HG03103 (cell line): ENCODE measurements at regions not wholly inside any gene's neighbourhood (a gene's known extent, or its start where the extent isn't known, plus 50 kb on each side); places are given as distances from the start of the nearest gene placed in this dataset.
A peak's percentile ranks its signal among the peaks of the same experiment; 100 is the strongest.
"Not testable (repeated sequence)": the region's sequence is repeated elsewhere in the genome, so short reads cannot be mapped to it uniquely, and the experiment has no call there.

ENCODE experiments used
- ATAC-seq: cut with Tn5 transposase; IDR thresholded peaks from one replicate; pipeline ENCODE4 v1.9.1; 2021; ENCODE audit warnings: low read depth; ENCODE audit not compliant: unreplicated experiment

DNA sequence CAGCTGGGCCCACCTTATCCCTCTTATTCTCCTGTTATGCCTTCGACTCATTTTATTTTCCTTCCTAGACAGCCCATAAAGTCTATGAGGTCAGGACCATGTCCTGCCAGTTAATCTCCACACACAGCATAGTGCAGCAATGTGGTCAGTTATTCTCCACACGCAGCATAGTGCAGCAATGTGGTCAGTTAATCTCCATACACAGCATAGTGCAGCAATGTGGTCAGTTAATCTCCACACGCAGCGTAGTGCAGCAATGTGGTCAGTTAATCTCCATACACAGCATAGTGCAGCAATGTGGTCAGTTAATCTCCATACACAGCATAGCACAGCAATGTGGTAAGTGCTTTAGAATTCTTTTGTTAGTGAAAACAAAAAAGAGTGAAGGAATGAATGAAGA, 77.8 kb downstream of the TEX36 start:
- ATAC-seq: no peak

DNA sequence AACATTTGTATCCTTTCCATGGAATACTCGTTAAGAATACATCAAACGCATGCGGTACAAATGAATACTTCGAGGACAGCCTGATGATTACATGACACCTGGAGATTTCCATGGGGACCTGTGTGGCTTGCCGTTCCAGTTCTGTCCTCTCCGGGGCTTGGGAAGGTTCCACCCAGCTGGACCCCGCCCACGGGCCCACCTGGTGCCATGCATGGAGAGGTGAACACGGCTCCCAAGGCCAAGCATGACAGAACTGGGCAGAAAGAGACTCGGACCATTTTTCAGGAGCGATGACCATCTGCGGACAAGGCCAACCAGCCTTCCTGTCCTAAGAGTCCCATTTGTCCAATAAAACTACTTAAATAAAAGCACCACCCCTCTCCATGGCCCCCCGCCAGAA, 80.1 kb downstream of the TEX36 start:
- no peak for ATAC-seq

DNA sequence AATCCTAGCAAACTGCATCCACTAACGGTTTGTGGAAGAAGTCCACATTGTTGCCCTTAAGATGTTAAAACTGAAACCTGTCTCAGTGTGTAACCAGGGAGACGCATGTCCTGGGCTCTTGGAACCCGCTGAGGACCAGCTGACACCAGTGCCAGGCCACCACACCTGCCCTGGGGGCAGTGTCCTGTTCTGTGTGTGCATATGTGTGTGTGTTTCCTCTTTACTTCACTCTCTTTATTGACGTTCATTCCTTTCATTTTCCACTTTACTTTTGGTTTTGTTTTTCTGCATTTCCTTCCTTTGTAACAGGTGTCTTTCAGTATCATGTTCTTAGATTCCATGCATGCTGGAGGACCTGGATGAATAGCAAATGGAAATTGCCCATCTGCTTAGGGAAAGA, 83.8 kb downstream of the TEX36 start:
- no peak for ATAC-seq

DNA sequence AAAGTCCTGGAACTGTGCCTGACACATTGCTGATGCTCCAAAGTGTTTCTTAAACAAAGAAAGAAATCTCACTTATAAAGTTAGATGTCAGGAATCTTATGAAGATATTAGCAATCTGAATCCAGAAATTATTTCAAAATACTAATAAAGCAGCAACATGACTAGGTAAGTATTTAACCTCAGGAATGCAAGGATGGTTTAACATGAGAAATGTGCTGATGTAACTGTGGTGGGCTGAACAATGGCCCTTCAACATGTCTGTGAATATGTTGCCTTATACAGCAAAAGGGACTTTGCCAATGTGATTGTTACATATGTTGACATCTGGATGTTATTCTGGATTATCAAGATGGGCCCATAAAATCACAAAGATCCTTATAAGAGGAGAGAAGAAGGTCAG, 87.1 kb downstream of the TEX36 start:
- no peak for ATAC-seq

DNA sequence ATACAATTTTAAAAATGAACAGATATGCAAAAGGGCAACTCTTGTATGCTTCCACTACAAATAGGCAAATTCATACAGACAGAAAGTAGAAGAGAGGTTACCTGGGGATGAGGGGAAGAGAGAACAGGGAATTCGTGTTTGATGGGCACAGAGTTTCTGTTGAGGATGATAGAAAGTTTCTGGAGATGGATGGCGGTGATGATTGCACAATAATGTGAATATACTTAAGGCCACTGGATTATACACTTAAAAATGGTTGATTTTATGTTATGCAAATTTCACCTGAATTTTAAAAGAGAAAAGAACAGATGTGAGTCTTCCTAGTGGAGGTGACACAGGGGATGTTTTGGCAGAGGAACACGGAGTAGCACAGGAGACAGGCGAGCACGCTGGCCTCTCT, 89.3 kb downstream of the TEX36 start:
- ATAC-seq: no peak

DNA sequence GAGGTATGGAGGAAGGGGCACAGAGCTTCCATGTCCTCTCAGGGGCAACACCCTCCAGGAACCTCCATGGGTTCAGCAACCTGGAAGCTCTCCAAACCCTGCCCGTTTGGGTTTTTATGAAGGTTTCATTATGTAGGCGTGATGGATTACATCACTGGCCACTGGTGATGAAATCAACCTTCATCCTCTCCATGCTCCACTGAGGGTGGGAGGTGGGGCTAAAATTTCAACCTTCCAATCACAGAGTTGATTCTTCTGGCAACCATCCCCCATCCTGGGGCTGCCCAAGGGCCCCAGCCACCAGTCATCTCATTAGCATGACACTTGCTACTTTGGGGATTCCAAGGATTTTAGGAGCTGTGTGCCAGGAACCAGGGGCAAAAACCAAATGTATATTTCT, 90.1 kb downstream of the TEX36 start:
- ATAC-seq: no peak

DNA sequence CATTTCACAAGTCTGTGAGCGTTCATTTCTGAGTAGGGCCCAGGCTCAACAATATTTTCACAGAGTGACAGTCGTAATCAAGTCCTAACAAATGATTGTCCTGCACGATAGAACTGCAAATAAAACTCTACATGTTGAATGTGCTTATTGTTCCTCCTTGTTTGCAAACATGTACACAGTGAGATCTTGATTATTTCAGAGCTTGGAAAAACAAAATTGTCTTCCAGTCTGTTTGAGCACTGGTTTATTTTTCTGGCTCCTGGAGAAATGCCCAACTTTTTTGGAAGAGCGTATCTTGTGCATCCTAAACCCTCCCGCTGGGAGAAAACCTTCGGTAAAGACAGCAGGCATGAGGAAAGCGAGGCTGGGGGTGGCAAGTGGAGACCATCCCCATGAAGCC, 91.1 kb downstream of the TEX36 start:
- ATAC-seq: no peak

DNA sequence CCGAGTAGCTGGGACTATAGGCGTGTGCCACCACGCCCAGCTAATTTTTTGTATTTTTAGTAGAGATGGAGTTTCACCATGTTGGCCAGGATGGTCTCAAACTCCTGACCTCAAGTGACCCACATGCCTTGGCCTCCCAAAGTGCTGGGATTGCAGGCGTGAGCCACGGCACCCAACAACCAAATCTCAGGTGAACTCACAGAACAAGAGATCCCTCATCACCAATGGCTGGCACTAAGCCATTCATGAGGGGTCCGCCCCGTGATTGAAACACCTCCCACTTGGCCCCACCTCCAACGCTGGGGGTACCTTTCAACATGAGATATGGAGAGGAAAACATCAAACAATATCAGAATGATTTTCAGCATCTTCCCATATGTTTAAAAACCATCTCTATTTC, 94.2 kb downstream of the TEX36 start:
- ATAC-seq: not testable (repeated sequence)

DNA sequence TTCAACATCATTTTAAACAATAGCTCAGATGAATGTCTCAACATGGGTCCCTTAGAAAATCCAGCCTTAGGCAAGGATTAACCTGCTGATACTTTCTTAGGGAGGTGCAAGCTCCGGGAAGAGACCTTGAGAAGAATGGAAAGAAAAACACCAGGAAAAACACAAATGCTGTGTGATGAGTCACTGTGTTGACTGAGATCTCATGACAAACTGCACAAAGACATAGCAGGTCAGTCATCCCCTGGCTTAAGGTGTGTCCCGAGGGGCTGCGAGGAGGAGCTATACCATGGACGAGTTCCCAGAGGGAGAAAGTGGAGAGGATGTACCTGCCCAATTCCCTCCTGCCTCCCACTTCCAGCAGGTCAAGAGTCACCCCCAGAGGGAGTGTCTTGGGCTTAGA, 98.0 kb downstream of the TEX36 start:
- no peak for ATAC-seq

DNA sequence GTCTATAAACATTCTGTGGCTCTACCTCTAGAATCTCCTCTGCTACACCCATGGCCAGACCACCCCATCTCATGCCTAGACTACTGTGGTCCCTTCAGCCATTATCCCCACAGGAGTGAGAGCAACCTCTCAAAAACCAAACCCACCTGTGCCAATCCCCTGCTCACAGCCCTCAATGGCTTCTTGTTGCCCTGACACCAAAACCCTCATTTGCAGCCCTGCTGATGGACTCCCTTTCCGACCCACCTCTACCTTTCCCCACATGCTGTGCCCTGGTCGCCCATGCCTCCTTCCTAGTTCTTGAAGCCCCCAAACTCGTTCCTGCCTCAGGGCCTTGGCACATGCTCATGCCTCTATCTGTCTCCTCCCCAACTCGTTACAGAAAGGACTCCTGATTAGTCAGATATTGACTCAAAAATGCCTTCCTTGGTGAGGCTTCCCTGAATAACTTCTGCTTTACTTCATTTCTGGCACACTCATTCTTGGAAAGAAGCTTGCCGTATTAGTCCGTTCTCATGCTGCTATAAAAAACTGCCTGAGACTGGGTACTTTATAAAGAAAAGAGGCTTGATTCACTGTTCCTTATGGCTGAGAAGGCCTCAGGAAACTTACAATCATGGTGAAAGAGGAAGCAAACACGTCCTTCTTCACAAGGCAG, 104.2 kb downstream of the TEX36 start:
- no peak for ATAC-seq

DNA sequence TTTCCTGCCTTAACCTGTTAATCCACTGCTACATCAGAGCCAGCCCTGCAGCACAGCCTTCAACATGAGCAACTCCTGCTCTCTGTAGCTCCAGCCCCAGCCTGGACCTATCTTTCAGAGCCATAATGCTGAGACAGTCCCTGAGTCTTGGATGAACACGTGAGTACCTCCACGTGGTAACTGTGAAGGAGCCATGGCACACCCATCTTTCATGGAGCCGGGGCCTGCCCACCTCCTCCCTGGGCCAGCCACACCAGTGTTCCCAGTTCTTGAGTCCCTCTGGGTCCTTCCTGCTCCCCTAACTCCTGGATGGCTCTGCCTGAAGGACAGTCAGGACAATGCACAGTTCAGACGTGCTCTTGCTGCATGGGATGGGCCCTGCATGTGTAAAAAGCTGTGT, 107.1 kb downstream of the TEX36 start:
- no peak for ATAC-seq

DNA sequence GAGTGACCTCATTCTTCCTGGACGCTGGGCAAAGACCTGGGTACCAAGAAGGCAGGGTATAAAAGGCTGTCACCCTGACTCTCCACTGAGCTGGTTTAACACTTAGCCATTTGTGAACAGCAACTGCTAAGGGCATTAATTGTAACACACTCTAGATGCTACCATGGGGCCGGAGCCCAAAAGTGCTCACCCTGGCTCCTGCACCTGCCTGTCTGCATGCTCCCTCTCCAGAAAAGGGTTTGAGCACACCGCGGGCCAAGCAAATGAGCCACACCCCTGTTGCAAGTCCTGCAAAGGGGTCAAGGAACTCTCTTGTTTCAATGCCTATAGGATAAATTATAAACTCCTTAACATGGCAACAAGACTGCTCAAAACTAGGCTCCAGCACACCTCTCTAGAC, 114.8 kb downstream of the TEX36 start:
- ATAC-seq: no peak

DNA sequence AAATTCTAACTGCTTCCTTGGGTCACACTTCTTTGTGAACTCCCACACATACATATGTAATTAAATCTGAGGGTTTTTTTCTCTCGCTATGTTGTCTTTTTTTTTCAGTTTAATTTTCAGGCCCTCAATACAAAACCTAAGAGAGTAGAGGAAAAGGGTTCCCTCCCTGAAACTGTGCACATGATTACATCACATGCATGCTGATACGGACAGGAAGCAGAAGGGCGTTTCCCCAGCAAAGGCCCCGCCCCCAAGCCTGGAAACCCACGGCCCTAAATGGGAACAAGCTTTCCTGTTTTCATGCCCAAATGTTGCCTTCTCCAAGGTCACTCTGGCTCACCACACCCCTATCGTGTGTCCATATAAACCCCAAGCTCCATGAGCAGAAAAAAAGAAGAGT, 115.4 kb downstream of the TEX36 start:
- no peak for ATAC-seq

DNA sequence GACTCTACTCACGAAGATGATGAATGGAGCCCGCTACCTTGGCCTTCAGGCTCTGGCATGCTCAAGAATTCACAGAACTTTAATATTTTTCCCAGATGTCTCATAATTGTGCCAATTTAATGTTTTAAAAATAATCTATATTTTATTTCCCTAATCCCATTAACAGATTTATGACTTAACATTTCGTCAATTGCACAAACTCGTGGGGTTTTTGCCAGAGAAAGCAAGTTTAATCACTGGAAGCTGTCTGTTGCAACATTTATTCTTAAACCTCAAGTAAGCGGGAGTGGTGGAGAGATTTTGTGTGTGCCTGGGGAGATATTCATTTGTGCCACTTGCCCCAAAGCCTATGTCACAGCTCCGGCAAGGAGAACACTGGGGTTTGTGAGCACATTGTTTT, 117.9 kb downstream of the TEX36 start:
- no peak for ATAC-seq

DNA sequence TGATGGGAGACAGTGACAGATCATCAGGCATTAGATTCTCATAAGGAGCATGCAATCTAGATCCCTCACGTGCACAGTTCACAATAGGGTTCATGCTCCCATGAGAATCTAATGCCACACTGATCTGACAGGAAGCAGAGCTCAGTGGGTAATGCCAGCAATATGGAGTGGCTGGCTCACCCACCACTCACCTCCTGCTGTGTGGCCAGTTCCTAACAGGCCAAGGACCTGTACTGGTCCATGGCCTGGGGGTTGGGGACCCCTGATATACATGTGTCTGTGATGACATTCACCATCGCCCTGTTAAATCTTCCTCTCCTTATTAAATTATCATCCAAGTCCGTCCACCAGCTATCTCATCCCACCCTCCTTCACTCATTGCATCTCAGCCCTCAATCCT, 118.4 kb downstream of the TEX36 start:
- ATAC-seq: no peak

DNA sequence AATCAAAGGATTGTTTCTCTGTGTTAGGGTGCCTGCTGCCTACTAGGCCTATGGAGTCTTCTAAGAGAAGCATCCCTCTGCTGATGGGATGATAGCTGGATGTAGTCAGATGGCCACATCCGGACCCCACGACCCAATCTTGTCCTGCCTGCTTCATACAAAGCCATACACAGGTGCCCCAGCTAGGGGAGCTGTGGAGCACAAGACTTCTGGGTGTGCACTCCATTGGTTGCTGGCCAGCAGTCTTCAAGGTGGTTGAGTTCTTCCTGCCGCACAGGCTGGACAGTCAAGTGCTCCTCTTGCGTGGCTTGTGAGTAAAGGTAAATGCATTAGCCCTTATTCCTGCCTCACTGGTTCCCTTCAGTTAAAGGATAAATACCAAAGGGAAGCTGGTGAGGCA, 120.2 kb downstream of the TEX36 start:
- no peak for ATAC-seq

DNA sequence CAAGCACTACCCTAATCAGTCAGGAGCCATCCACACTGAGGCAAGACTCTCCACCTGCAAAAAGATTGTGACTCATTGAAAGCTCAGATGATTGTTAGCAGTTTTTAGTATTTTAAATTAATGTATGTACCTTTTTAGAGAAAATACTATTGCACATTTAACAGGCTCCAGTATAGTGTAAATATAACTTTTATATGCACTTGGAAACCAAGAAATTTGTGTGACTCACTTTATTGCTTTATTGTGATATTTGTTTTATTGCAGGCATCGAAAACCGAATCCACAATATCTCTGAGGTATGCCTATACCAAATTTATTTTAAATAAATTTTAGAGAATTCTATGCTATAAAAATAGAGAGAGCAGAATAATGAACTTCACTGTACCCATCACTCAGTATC, 122.0 kb downstream of the TEX36 start:
- ATAC-seq: no peak

DNA sequence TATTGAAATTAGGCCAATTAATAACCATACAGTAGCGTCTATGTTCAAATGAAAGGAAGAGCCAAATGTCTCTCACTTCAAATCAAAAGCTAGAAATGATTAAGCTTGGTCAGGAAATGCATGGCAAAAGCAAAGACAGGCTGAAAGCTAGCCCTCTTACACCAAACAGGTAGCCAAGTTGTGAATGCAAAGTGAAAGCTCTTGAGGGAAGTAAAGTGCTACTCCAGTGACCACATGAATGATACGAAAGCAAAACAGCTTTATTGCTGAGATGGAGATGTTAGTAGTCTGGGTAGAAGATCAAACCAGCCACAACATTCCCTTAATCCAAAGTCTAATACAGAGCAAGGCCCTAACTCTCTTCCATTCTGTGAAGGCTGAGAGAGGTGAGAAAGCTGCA, 123.8 kb downstream of the TEX36 start:
- peak; percentile 85 for ATAC-seq

DNA sequence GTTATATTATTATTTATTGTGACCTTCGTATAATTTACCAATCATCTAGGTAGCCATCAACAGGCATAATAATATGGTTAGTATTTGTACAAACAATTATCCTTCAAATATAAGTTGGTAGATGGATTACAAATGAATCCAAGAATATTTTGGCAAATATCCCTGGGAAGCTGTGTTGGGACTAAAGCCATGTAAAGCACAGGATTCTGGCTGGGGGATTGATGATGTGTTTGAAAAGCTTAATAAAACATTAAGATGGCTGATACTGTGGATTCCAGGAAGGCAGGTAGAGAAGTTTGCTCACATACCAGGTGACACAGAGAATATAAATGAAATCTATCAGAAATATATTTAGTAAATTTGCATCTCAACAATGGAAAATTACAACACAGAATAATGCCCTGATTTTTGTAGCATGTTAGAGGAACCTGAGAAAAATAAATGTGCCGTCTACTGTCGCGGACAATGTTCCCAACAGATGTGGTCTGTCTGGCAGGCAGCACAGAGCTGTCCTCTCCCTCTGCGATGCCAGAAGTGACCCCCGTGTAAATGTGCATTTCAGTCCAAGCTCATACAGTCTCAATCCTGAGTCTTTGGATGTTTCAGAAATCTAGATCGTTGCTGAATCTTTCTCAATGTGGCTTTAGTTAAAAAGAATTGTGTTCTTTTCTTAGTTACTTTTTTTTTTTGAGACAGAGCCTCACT, 125.0 kb downstream of the TEX36 start:
- ATAC-seq: no peak

DNA sequence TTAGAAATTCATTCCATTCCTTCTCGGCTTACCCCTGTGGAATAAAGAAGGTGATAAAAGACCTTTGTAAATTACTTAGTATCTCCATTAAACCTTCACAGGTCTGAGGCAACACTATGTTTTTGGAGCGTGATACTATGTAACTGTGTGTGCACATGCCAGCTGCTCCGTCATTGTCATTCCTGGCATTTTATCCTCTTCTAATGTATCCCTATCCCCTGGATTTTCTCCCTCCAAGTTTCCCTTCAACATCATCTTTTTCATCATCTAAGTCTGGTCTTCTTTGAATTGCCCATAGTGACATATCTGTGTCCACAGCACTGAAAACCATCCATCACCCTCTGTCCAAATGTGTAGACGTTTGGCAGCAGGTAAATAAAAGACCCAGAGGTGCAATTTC, 125.7 kb downstream of the TEX36 start:
- no peak for ATAC-seq

DNA sequence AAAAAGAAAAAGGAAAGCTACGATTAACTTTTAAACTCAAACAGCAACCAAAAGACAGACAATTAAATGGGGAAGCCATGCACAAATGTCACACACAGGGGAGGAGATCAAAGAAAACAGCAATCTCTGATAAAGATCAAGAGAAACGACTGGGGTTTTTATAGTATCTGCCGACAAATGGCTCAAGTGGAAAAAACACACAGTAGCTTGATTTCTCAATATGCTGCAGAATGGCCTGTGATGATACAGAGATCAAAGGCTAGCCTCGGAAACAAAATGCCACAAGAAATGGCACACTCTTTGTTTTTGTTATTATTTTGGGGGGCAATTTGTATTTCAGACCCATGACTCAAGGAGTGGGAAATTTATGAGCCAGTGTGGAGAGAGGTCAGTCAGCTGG, 126.1 kb downstream of the TEX36 start:
- no peak for ATAC-seq

DNA sequence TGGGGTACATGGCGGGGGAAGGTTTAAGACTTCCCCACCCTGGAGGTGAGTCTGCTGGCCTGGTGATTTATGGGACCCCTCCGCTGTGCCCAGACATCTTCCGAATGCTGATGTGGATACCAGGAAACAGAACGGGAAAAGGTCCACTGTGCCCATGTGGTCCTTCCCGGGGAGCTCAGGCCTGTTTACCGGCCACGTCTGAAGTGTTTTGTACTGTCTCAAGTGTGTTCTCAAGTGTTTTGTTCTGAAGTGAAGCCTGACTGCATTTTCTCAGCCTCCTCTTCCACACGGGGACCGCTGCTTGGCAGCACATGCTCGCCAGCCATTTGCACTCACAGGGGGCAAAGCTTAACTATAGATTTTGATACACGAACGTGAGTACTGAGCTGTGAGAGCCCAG, 127.2 kb downstream of the TEX36 start:
- ATAC-seq: no peak

DNA sequence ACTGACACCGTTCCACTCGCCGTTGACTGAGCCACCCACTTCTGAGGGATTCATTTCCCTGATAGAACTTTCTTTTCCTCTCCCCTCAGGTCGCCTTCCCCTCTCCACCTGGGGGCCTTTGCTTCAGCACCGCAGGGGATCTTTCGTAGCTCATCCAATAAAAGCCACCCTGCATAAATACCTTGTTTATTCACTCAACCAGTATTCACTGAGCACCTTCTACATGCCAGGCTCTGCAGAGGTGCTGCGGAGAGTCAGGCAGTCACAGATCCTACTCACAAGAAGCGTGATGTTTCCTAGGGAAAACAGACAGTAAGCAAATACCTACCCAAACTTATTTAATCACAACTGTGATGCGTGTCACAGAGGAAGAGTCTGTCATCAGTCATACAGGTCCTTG, 127.7 kb downstream of the TEX36 start:
- ATAC-seq: no peak
